ENCODE measurements at regions not wholly inside any gene's neighbourhood (a gene's known extent, or its start where the extent isn't known, plus 50 kb on each side); places are given as distances from the start of the nearest gene placed in this dataset.

DNA sequence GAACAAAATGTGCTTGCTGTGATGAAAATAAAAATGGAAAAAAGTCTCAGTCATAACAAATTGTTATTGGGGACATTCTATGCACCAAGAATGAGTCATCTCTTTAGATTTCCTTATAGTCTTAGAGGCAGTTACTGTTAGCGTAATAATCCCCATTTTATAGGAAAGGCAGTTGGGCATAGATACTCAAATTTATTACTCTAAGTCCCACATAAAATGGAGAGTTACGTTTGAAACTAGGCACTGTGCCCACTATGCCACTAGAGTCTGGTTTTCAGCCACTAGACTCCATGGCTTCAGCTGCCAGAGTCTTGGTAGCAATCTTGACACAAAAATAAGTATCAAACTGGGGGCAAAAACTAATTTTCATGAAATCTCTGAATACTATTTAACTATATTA, 317.9 kb upstream of the MEF2C start:
- no peaks in the 10 kb centered on the region for H3K27me3 Mint-ChIP-seq
- no peak overlapping the region for H3K4me3 Mint-ChIP-seq (ENCODE audit: low read depth)
- no peak for DNase-seq (ENCODE audit: low spot score, unreplicated experiment)
- no peaks in the 10 kb centered on the region for H3K4me1 Mint-ChIP-seq (ENCODE audit: low read depth)
- TF ChIP-seq, protein P1, sequence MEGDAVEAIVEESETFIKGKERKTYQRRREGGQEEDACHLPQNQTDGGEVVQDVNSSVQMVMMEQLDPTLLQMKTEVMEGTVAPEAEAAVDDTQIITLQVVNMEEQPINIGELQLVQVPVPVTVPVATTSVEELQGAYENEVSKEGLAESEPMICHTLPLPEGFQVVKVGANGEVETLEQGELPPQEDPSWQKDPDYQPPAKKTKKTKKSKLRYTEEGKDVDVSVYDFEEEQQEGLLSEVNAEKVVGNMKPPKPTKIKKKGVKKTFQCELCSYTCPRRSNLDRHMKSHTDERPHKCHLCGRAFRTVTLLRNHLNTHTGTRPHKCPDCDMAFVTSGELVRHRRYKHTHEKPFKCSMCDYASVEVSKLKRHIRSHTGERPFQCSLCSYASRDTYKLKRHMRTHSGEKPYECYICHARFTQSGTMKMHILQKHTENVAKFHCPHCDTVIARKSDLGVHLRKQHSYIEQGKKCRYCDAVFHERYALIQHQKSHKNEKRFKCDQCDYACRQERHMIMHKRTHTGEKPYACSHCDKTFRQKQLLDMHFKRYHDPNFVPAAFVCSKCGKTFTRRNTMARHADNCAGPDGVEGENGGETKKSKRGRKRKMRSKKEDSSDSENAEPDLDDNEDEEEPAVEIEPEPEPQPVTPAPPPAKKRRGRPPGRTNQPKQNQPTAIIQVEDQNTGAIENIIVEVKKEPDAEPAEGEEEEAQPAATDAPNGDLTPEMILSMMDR (IDR thresholded peaks at IDR 0.05; ENCODE audit: unreplicated experiment) = no peak
- H3K27ac Mint-ChIP-seq = no peak overlapping the region
- H3K36me3 Mint-ChIP-seq (ENCODE audit: insufficient read depth) = peaks cover 5% of the 10 kb centered on the region
- H3K9me3 Mint-ChIP-seq (ENCODE audit: low read depth) = peaks cover 31% of the 10 kb centered on the region

DNA sequence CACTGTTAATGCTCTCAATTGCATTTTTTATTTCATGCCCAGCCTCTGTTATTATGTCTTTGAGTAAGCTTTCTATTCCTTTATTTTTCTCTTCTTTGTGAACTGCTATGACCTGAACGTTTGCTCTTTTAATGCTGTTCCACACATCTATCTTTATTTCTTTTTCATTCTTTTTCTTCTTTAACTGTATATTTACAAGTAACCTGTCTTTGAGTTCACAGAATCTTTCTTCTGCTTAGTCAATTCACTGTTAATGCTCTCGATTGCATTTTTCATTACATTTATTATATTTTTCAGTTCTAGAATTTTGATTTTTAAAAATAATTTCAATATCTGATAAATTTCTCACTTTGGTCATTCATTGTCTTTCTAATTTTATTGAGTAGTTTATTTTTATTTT, 316.3 kb upstream of the MEF2C start:
- no peak for DNase-seq (ENCODE audit: low spot score, unreplicated experiment)
- Mint-ChIP-seq H3K27ac (no peak overlapping the region), H3K27me3 (no peaks in the 10 kb centered on the region), H3K9me3 (ENCODE audit: low read depth) (peaks cover 44% of the 10 kb centered on the region), H3K4me1 (ENCODE audit: low read depth) (no peaks in the 10 kb centered on the region), H3K4me3 (ENCODE audit: low read depth) (no peak overlapping the region), H3K36me3 (ENCODE audit: insufficient read depth) (peaks cover 5% of the 10 kb centered on the region)
- TF ChIP-seq, protein P1 (IDR thresholded peaks at IDR 0.05; ENCODE audit: unreplicated experiment) = no peak

DNA sequence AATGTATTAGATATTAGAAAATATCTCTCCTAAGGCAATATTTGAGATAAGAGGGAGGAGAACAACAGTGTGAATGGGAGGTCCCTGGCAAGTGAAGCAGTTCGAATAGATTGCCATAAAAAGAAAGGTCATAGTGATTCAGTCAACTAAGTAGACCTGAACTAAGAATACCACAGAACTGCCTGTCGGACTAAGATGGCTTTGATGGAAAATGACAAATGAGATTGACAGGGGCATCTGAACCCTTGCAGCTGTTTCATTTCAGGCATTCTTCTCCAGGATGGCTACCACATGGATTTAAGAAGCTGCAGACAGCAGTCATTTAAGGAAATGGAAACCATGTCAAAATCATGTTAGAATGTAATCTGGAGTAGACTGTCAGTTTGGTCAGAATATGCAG, 308.4 kb upstream of the MEF2C start:
- Mint-ChIP-seq H3K9me3 (ENCODE audit: low read depth) (peaks cover 24% of the 10 kb centered on the region), H3K4me3 (ENCODE audit: low read depth) (no peak overlapping the region), H3K4me1 (ENCODE audit: low read depth) (peaks cover 9% of the 10 kb centered on the region), H3K27ac (no peak overlapping the region), H3K36me3 (ENCODE audit: insufficient read depth) (no peaks in the 10 kb centered on the region), H3K27me3 (no peaks in the 10 kb centered on the region)
- TF ChIP-seq, protein P1 (IDR thresholded peaks at IDR 0.05; ENCODE audit: unreplicated experiment) = no peak
- DNase-seq (ENCODE audit: low spot score, unreplicated experiment) = no peak

DNA sequence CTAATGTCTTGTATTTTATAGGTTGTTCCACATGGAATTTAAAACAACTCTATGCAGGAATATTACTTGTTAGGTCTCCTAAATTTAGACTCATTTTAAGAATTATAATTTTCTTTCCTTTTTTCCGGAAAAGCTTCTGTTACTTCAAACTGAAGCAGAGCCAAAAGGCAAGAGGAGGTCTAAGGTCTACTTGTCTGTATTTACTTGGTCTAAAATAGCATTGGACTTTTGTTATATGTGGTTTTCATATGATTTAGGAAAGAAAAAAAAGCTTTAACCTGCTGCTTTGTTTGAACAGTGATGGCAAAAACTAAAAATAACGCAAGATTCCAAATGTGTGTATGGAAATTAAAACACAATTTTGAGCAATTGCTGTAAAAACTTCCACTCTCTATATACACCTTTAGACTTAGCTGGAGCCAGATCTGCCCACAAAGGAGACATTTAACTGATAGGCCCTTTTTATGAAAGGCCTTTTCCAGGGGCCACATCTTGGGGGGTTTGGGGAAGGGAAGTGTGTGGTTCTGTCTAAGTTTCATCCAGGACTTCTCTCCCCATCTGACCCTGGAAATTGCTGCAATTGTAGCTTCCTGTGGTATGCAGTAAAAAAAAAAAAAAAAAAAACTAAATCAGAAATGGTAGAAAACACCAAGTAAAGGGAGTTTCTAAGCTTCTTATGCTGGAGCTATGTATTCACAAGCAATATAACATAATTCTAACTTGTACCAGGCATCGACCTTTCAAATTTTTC, 307.7 kb upstream of the MEF2C start:
- no peak overlapping the region for H3K4me3 Mint-ChIP-seq (ENCODE audit: low read depth)
- DNase-seq (ENCODE audit: low spot score, unreplicated experiment) = no peak
- H3K27ac Mint-ChIP-seq = no peak overlapping the region
- H3K9me3 Mint-ChIP-seq (ENCODE audit: low read depth) = peaks cover 19% of the 10 kb centered on the region
- H3K4me1 Mint-ChIP-seq (ENCODE audit: low read depth) = peaks cover 9% of the 10 kb centered on the region
- TF ChIP-seq, protein P1 (IDR thresholded peaks at IDR 0.05; ENCODE audit: unreplicated experiment) = no peak
- no peaks in the 10 kb centered on the region for H3K36me3 Mint-ChIP-seq (ENCODE audit: insufficient read depth)
- H3K27me3 Mint-ChIP-seq = no peaks in the 10 kb centered on the region

DNA sequence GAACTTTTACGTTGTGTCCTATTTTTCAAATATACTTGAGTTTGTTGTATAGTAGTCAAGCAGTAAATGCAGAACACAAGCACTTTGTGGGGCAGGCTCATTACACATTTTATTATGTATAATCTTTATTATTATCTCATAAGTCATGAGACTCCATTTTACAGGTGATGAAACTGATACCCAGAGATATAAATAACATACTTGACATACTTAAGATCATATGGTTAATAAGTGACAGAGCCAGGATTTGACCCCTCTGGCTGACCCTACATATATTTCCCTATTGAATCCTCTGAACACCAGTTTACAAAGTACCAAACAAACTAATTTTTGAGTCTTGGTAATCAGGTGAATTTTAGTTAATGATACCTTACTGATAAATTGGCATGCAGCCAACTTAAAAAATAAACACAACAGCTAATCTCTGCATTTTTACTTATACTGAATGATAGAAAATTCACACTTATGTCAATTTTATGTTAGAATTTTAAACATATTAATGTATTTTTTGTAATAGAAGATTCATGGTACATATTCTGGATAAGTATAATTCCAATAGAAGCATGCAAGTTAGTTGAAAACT, 305.0 kb upstream of the MEF2C start:
- H3K4me3 Mint-ChIP-seq (ENCODE audit: low read depth) = no peak overlapping the region
- TF ChIP-seq, protein P1 (IDR thresholded peaks at IDR 0.05; ENCODE audit: unreplicated experiment) = no peak
- no peaks in the 10 kb centered on the region for H3K27me3 Mint-ChIP-seq

More for the DNA sequence above, 305.0 kb upstream of the MEF2C start:
- Mint-ChIP-seq H3K27ac (no peak overlapping the region), H3K36me3 (ENCODE audit: insufficient read depth) (no peaks in the 10 kb centered on the region), H3K9me3 (ENCODE audit: low read depth) (peaks cover 3% of the 10 kb centered on the region), H3K4me1 (ENCODE audit: low read depth) (peaks cover 9% of the 10 kb centered on the region)
- no peak for DNase-seq (ENCODE audit: low spot score, unreplicated experiment)
